Activated CD4-positive, alpha-beta T cell treated with anti-CD3 and anti-CD28 coated beads for 36 hours (primary cell): ENCODE measurements at regions not wholly inside any gene's neighbourhood (a gene's known extent, or its start where the extent isn't known, plus 50 kb on each side); places are given as distances from the start of the nearest gene placed in this dataset.

Source experiments
- ATAC-seq: fragments of 200-7000 bp; cut with Tn5 transposase; one replicate; pipeline ENCODE4 v1.10.0; 2021; ENCODE audit warnings: mild to moderate bottlenecking, moderate library complexity
- CTCF ChIA-PET: fragments of 350-600 bp; sonication (Branson Sonifier 250); formaldehyde crosslinking; loops from one replicate; lab custom pipeline; 2021; ENCODE audit warnings: antibody characterized with exemption; lab: Charles Lee
- POLR2A ChIA-PET: fragments of 350-600 bp; sonication (Branson Sonifier 250); formaldehyde crosslinking; loops from one replicate; lab custom pipeline; 2021; ENCODE audit warnings: antibody characterized with exemption, inconsistent platforms; lab: Charles Lee
- DNase-seq: peaks from one replicate; pipeline ENCODE4 v3.0.0-alpha.2; 2020
- H3K27ac Mint-ChIP-seq: one replicate; pipeline ENCODE4 v1.8.0; 2021; ENCODE audit warnings: mixed read lengths
- H3K27me3 Mint-ChIP-seq: one replicate; pipeline ENCODE4 v1.8.0; 2021; ENCODE audit warnings: mixed read lengths
- H3K36me3 Mint-ChIP-seq: one replicate; pipeline ENCODE4 v1.8.0; 2021; ENCODE audit warnings: low read depth, mixed read lengths
- H3K4me1 Mint-ChIP-seq: one replicate; pipeline ENCODE4 v1.8.0; 2021; ENCODE audit warnings: mixed read lengths
- H3K4me3 Mint-ChIP-seq: one replicate; pipeline ENCODE4 v1.8.0; 2021; ENCODE audit warnings: mild to moderate bottlenecking, moderate library complexity, mixed read lengths
- H3K9me3 Mint-ChIP-seq: one replicate; pipeline ENCODE4 v1.8.0; 2021; ENCODE audit warnings: low read depth, mixed read lengths
- intact Hi-C, 2 experiments: fragments of 100-400 bp; cut with DNase I in 1 of 2; cut with micrococcal nuclease in 1 of 2; formaldehyde crosslinking; loops; one replicate each; pipeline versions ENCODE4 v1.14.2 to v1.15.1; 2022 to 2024; cut with DNase I, micrococcal nuclease

DNA sequence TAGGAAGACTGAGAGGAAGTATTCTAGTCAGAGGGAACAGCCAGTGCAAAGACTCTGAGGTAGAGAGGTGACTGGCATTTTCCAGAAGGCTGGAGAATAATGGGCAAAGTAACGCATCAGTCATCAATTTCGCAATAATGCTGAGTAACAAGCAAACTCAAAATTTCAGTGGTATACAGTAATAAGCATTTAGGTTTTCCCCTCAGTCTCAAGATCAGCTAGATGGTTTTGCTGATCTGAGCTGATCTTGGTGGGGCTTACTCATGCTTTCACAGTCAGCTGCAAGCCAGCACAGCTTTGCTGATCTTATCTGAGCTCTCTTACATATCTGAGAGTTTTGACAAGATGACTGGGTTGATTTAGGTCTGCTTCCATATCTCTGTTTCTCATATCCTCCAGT, 108.7 kb downstream of the TSEN15 start:
- no peaks in the 10 kb centered on the region for H3K9me3 Mint-ChIP-seq
- intact Hi-C loops = loop anchor here (1.0 to 10.0 kb wide), 13 partner anchors 83 to 1475 kb away; partner anchors contain the start of genes APOBEC4 (in 1 of the 2), ARPC5 (in 1 of the 2), C1orf21 (in 1 of the 2) and NIBAN1 (in 1 of the 2)
- no peaks in the 10 kb centered on the region for H3K36me3 Mint-ChIP-seq
- POLR2A ChIA-PET = interaction anchor here (0.7 to 1.5 kb wide), 4 partner anchors 61 to 706 kb away, joined by 3 to 4 read pairs (median 4); no protein-coding TSS in a partner anchor
- no peak overlapping the region for H3K27ac Mint-ChIP-seq
- peak; percentile 71 for DNase-seq
- H3K4me1 Mint-ChIP-seq = peaks cover 3% of the 10 kb centered on the region
- ATAC-seq = peak; percentile 85
- H3K4me3 Mint-ChIP-seq = no peak overlapping the region
- CTCF ChIA-PET = interaction anchor here (0.7 to 1.0 kb wide), 2 partner anchors 62 to 100 kb away, joined by 3 read pairs; no protein-coding TSS in a partner anchor
- H3K27me3 Mint-ChIP-seq = peaks cover 8% of the 10 kb centered on the region

DNA sequence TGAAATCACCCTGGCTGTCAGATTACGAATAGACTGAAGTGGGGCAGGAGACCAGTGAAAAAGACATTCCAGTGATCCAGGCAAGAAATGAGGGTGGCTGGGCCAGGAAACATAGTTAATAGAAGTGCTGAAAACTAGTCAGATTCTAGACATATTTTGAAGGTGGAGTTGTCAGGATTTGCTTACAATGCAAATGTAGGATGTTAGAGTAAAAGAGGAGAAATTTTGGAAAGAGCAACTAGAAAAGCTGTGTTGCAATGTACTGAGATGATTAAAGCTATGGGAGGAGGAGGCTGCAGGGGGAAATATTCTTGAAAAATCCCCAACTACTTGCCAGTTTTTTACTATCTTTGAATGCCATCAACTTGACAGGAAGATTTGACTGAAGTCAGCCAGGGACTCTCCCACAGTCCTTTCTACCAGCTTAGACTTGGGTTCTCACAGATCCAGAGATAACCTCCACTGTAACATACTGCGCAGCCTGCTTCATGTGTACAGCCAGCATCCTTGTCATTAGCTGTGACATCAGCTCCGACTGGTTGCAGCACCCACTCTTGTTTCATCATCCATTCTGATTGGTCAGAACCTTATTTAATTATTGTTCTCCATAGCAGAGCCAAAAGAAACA, 109.7 kb downstream of the TSEN15 start:
- peak; percentile 65 for DNase-seq

GRCh38 chr1:184162281-184162680, 110.8 kb downstream of the TSEN15 start:
- Mint-ChIP-seq H3K4me1 (peaks cover 3% of the 10 kb centered on the region), H3K4me3 (no peak overlapping the region), H3K36me3 (no peaks in the 10 kb centered on the region), H3K9me3 (no peaks in the 10 kb centered on the region), H3K27me3 (peaks cover 3% of the 10 kb centered on the region), H3K27ac (no peak overlapping the region)
- ATAC-seq (no peak), DNase-seq (no peak)
- ChIA-PET POLR2A (no interaction called here), CTCF (no interaction called here)
- intact Hi-C loops = loop anchor here (5.0 to 10.0 kb wide), 7 partner anchors 85 to 1473 kb away; partner anchors contain the start of genes APOBEC4 (in 1 of the 2) and NIBAN1 (in 1 of the 2)

More for the DNA sequence above, 109.7 kb downstream of the TSEN15 start:
- intact Hi-C loops = loop anchor here (1.0 to 10.0 kb wide), 11 partner anchors 84 to 1474 kb away; partner anchors contain the start of genes APOBEC4 (in 1 of the 2), C1orf21 (in 1 of the 2), NIBAN1 (in 1 of the 2) and TSEN15 (in 1 of the 2)
- H3K9me3 Mint-ChIP-seq = no peaks in the 10 kb centered on the region
- H3K36me3 Mint-ChIP-seq = no peaks in the 10 kb centered on the region
- H3K27me3 Mint-ChIP-seq = peaks cover 8% of the 10 kb centered on the region
- peaks cover 3% of the 10 kb centered on the region for H3K4me1 Mint-ChIP-seq
- no peak overlapping the region for H3K4me3 Mint-ChIP-seq
- CTCF ChIA-PET = interaction anchor here (0.8 kb wide), 1 partner anchor 85 kb away, joined by 3 read pairs; no protein-coding TSS in a partner anchor
- POLR2A ChIA-PET = interaction anchor here (1.5 kb wide), 1 partner anchor 330 kb away, joined by 4 read pairs; no protein-coding TSS in a partner anchor
- ATAC-seq = peak; percentile 79
- H3K27ac Mint-ChIP-seq = no peak overlapping the region

- Mint-ChIP-seq H3K36me3 (no peaks in the 10 kb centered on the region), H3K4me1 (peaks cover 3% of the 10 kb centered on the region), H3K27me3 (no peaks in the 10 kb centered on the region), H3K4me3 (no peak overlapping the region), H3K9me3 (no peaks in the 10 kb centered on the region), H3K27ac (no peak overlapping the region)
- DNase-seq = peak; percentile 30
- intact Hi-C loops = loop anchor here (5.0 to 10.0 kb wide), 7 partner anchors 87 to 1471 kb away; partner anchors contain the start of genes APOBEC4 (in 1 of the 2) and NIBAN1 (in 1 of the 2)
- ChIA-PET CTCF (interaction anchor here (0.6 to 1.0 kb wide), 2 partner anchors 59 to 218 kb away, joined by 3 read pairs; no protein-coding TSS in a partner anchor), POLR2A (interaction anchor here (0.7 kb wide), 1 partner anchor 24 kb away, joined by 5 read pairs; no protein-coding TSS in a partner anchor)
- no peak for ATAC-seq
Measured at GRCh38 chr1:184163674-184164465, 112.3 kb downstream of the TSEN15 start.

- H3K4me1 Mint-ChIP-seq = peaks cover 3% of the 10 kb centered on the region
- H3K36me3 Mint-ChIP-seq = no peaks in the 10 kb centered on the region
- ChIA-PET POLR2A (no interaction called here), CTCF (no interaction called here)
- H3K9me3 Mint-ChIP-seq = no peaks in the 10 kb centered on the region
- intact Hi-C loops = loop anchor here (5.0 to 10.0 kb wide), 7 partner anchors 87 to 1470 kb away; partner anchors contain the start of genes APOBEC4 (in 1 of the 2) and NIBAN1 (in 1 of the 2)
- DNase-seq (no peak), ATAC-seq (no peak)
- no peaks in the 10 kb centered on the region for H3K27me3 Mint-ChIP-seq
- H3K4me3 Mint-ChIP-seq = no peak overlapping the region
- H3K27ac Mint-ChIP-seq = no peak overlapping the region
Measured at GRCh38 chr1:184164536-184164935, 113.0 kb downstream of the TSEN15 start.

DNA sequence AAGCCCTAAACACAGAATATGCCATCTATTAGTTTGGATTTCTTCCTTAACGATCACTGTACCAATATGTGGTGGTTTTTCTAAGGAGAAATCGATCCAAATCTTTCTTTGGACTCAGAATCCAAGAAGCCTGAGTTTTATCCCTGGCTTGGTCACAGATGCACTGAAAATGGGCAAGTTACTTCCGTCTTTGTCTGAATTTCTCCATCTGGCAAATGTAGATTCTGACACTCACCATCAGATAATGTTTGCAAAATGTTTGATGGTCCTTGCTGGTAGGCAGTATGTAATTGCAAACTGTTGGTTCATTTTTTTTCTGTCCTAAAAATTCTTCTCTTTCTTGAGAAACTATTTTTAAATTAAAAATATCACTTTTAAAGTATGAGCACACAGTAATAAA, 115.0 kb downstream of the TSEN15 start:
- H3K36me3 Mint-ChIP-seq = no peaks in the 10 kb centered on the region
- intact Hi-C loops = loop anchor here in 1 of 2 experiments (10.0 kb wide), 2 partner anchors 808 to 1468 kb away; partner anchors contain the start of gene NIBAN1
- H3K27ac Mint-ChIP-seq = no peak overlapping the region
- ChIA-PET POLR2A (no interaction called here), CTCF (no interaction called here)
- H3K27me3 Mint-ChIP-seq = no peaks in the 10 kb centered on the region
- no peak for DNase-seq
- peaks cover 3% of the 10 kb centered on the region for H3K4me1 Mint-ChIP-seq
- ATAC-seq = no peak
- H3K4me3 Mint-ChIP-seq = no peak overlapping the region
- H3K9me3 Mint-ChIP-seq = no peaks in the 10 kb centered on the region

GRCh38 chr1:184167352-184167751, 115.8 kb downstream of the TSEN15 start:
- DNase-seq = no peak
- Mint-ChIP-seq H3K27me3 (no peaks in the 10 kb centered on the region), H3K4me1 (peaks cover 3% of the 10 kb centered on the region), H3K9me3 (no peaks in the 10 kb centered on the region), H3K4me3 (no peak overlapping the region), H3K36me3 (no peaks in the 10 kb centered on the region), H3K27ac (no peak overlapping the region)
- ATAC-seq = no peak
- ChIA-PET POLR2A (no interaction called here), CTCF (no interaction called here)
- intact Hi-C loops = loop anchor here in 1 of 2 experiments (10.0 kb wide), 2 partner anchors 807 to 1467 kb away; partner anchors contain the start of gene NIBAN1

DNA sequence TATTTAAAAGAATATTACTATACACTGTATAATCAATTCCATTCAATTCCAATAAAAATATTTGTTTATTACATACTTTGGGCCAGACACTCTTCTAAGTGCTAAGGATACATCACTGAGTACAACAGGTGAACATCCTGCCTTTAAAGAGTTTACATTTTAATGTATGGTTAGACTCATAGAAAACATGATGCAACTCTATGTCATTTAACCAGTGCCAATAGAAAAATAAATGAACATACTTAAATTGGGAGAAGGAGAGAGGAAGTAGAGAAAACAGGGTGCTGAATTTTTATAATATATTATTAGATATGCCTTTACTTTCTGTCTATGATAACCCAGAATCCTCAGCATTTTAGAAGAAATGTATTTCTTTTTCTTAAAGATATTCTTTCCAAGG, 119.2 kb downstream of the TSEN15 start:
- no peak overlapping the region for H3K27ac Mint-ChIP-seq
- POLR2A ChIA-PET = no interaction called here
- H3K9me3 Mint-ChIP-seq = no peaks in the 10 kb centered on the region
- no peaks in the 10 kb centered on the region for H3K36me3 Mint-ChIP-seq
- H3K27me3 Mint-ChIP-seq = no peaks in the 10 kb centered on the region
- intact Hi-C loops = loop anchor here in 1 of 2 experiments (1.0 kb wide), 1 partner anchor 13 kb away; no protein-coding TSS in a partner anchor
- no peak for ATAC-seq
- H3K4me3 Mint-ChIP-seq = no peak overlapping the region
- no peak for DNase-seq
- CTCF ChIA-PET = no interaction called here
- no peaks in the 10 kb centered on the region for H3K4me1 Mint-ChIP-seq

GRCh38 chr1:184176058-184176457, 124.5 kb downstream of the TSEN15 start:
- no peaks in the 10 kb centered on the region for H3K9me3 Mint-ChIP-seq
- no peak for DNase-seq
- H3K4me1 Mint-ChIP-seq = no peaks in the 10 kb centered on the region
- ATAC-seq = no peak
- no peaks in the 10 kb centered on the region for H3K27me3 Mint-ChIP-seq
- CTCF ChIA-PET = no interaction called here
- H3K4me3 Mint-ChIP-seq = no peak overlapping the region
- H3K36me3 Mint-ChIP-seq = no peaks in the 10 kb centered on the region
- H3K27ac Mint-ChIP-seq = no peak overlapping the region
- intact Hi-C loops = no loop called here
- POLR2A ChIA-PET = no interaction called here

DNA sequence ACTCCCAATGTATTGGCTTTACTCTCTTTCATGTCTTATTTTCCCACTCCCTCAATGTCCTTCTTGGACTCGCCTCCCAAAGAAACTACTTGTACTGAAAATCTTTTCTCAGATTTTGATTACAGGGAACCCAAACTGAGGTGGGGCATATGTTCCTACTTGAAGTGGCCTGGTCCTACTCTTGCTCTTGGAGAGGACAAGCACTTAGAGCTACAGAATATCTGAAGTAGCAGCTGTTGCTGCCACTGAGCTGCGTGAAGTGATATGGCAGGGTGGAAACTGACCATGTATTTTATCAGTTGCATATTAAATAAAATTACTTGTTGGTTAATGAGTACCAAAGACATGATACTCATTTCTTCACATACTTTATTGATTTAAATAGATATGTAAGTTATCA, 129.5 kb downstream of the TSEN15 start:
- POLR2A ChIA-PET = no interaction called here
- DNase-seq = no peak
- Mint-ChIP-seq H3K27me3 (peaks cover under 1% of the 10 kb centered on the region), H3K9me3 (no peaks in the 10 kb centered on the region), H3K4me1 (no peaks in the 10 kb centered on the region), H3K27ac (no peak overlapping the region), H3K36me3 (no peaks in the 10 kb centered on the region), H3K4me3 (no peak overlapping the region)
- intact Hi-C loops = no loop called here
- CTCF ChIA-PET = interaction anchor here (0.8 kb wide), 1 partner anchor 316 kb away, joined by 4 read pairs; no protein-coding TSS in a partner anchor
- ATAC-seq = no peak

DNA sequence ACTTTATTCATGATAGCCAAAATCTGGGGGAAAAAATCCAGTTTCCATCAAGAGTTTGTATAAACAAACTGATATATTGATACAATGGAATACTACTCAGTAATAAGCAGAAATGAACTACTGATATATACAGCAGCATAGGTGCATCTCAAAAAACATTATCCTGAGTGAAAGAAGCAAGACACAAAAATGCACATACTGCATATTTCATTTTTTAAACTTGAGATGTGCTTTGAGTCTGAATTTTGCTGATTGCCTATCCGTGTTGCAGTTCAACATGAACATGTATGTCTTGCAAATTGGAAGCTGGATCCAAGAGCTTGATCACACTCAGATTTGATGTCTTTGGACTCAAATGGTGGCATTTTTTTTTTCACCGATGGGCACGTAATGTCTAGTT, 132.4 kb downstream of the TSEN15 start:
- intact Hi-C loops = loop anchor here in 1 of 2 experiments (1.0 kb wide), 1 partner anchor 14 kb away; no protein-coding TSS in a partner anchor
- ATAC-seq (no peak), DNase-seq (no peak)
- Mint-ChIP-seq H3K27me3 (peaks cover 1% of the 10 kb centered on the region), H3K4me1 (no peaks in the 10 kb centered on the region), H3K36me3 (no peaks in the 10 kb centered on the region), H3K9me3 (no peaks in the 10 kb centered on the region), H3K27ac (no peak overlapping the region), H3K4me3 (no peak overlapping the region)
- CTCF ChIA-PET = no interaction called here
- POLR2A ChIA-PET = no interaction called here
